Esophagus squamous epithelium (tissue), 5 donors: ENCODE measurements at regions not wholly inside any gene's neighbourhood (a gene's known extent, or its start where the extent isn't known, plus 50 kb on each side); places are given as distances from the start of the nearest gene placed in this dataset.
"Not testable (repeated sequence)": the region's sequence is repeated elsewhere in the genome, so short reads cannot be mapped to it uniquely, and the experiment has no call there.

Experiments used
- DNase-seq: peaks from one replicate; lab custom pipeline; 2025; lab: John Stamatoyannopoulos, UW
- H3K27ac ChIP-seq, 4 donors: fragments of 200-600 bp; sonication (generic); one replicate each; pipeline ENCODE4 v1.5.1; 2016 to 2019; ENCODE audit warnings: mild to moderate bottlenecking in 1 of 4
- H3K27me3 ChIP-seq, 4 donors: fragments of 200-600 bp; sonication (generic); 1 replicate in 3 of 4; 2 replicates in 1 of 4; pipeline versions ENCODE4 v1.5.1 to v1.6.0; 2017 to 2021; ENCODE audit warnings: antibody characterized with exemption in 1 of 4
- H3K36me3 ChIP-seq, 3 donors: fragments of 200-600 bp; sonication (generic); one replicate each; pipeline ENCODE4 v1.5.1; 2016 to 2019
- H3K4me1 ChIP-seq, 3 donors: fragments of 200-600 bp; sonication (generic); one replicate each; pipeline ENCODE4 v1.5.1; 2017 to 2019
- H3K4me3 ChIP-seq, 4 donors: fragments of 200-600 bp; sonication (generic); 1 replicate in 3 of 4; 2 replicates in 1 of 4; pipeline ENCODE4 v1.5.1; 2016 to 2019; ENCODE audit warnings: mild to moderate bottlenecking in 2 of 4, moderate library complexity in 1 of 4
- H3K9me3 ChIP-seq, 3 donors: fragments of 200-600 bp; sonication (generic); one replicate each; pipeline ENCODE4 v1.5.1; 2016 to 2019
- POLR2A ChIP-seq, 4 donors: fragments of 450-650 bp; IDR thresholded peaks; one replicate each; pipeline ENCODE4 v1.6.1; 2017; ENCODE audit warnings: antibody characterized with exemption in 4 of 4, mild to moderate bottlenecking in 4 of 4, moderate library complexity in 3 of 4
- WGBS, 2 donors: methylation state at CpG; one replicate each; pipeline ENCODE4 v1.1.5; 2018; 5-methylcytosine and 5-hydroxymethylcytosine counted together
- intact Hi-C: fragments of 100-400 bp; cut with DNase I; formaldehyde crosslinking; loops from one replicate; pipeline ENCODE4 v1.15.0; 2022
- TF ChIP-seq, protein P1 (sequence below), 6 experiments: fragments of 450-650 bp in 4 of 6; fragments of 200-600 bp in 2 of 6; sonication (generic) in 2 of 6; IDR thresholded peaks; one replicate each; pipeline ENCODE4 v1.5.1; 2016 to 2019; ENCODE audit warnings: antibody characterized with exemption in 6 of 6, mild to moderate bottlenecking in 4 of 6, moderate library complexity in 4 of 6
- donor health status: DM: yes; HTN: yes; CAD: no.

DNA sequence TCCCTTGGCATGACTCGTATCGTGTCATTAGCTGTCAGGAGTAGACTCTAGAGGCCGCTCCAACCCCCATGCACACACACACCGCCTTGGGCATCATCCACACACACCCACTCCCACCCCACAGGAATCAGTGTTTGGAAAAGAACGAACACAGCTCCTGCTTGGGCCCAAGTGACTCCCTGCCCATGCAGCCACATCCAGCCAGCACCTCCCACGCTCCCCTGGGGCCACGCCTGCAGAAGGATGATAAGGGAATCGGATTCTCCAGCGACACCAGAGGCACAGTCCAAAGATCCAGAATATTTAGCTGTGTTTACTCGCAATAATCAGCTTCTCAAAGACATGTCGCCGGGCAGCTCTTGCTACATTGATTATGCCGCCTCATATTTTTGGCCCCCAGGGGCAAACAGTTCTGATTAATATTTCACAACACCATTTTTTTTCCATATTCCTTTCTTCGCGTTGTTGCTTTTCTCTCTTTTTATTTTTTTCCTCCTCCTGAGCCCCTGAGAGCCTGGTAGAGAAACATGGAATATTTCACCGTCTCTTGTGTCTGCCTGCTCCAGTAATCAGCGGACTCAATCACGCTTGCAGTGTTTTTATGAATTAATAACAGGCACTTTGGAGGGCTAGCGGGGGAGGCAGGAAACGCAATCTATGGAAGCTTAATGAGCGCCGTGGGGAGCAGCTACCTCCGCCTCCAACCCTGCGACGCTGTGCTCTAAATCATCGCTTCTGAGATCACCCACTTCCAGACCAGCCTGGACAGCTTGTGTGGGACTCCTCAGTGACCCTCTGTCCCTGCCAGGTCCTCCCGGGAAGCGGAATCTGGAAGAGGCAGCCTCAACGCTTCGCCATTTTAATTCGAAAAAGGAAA is 221.4 kb downstream of the TLE3 start:
- no peak for TF ChIP-seq POLR2A (IDR thresholded peaks at IDR 0.05)
- TF ChIP-seq, protein P1, sequence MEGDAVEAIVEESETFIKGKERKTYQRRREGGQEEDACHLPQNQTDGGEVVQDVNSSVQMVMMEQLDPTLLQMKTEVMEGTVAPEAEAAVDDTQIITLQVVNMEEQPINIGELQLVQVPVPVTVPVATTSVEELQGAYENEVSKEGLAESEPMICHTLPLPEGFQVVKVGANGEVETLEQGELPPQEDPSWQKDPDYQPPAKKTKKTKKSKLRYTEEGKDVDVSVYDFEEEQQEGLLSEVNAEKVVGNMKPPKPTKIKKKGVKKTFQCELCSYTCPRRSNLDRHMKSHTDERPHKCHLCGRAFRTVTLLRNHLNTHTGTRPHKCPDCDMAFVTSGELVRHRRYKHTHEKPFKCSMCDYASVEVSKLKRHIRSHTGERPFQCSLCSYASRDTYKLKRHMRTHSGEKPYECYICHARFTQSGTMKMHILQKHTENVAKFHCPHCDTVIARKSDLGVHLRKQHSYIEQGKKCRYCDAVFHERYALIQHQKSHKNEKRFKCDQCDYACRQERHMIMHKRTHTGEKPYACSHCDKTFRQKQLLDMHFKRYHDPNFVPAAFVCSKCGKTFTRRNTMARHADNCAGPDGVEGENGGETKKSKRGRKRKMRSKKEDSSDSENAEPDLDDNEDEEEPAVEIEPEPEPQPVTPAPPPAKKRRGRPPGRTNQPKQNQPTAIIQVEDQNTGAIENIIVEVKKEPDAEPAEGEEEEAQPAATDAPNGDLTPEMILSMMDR (IDR thresholded peaks at IDR 0.05): no peak
- intact Hi-C loops: no loop called here
- 88 to 91% methylated on average over 26 to 31 of the region's 31 CpGs for WGBS, 2 donors

DNA sequence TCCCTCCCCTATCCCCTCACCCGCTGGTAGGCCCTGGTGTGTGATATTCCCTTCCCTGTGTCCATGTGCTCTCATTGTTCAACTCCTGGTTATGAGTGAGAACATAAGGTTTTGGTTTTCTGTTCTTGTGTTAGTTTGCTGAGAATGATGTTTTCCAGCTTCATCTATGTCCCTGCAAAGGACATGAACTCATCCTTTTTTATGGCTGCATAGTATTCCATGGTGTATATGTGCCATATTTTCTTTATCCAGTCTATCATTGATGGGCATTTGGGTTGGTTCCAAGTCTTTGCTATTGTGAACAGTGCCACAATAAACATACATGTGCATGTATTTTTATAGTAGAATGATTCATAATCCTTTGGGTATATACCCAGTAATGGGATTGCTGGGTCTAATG is 217.8 kb downstream of the TLE3 start:
- intact Hi-C loops, DNase-seq, H3K9me3 ChIP-seq, H3K4me3 ChIP-seq, H3K36me3 ChIP-seq, H3K27ac ChIP-seq, H3K4me1 ChIP-seq: not testable (repeated sequence)
- 89 to 100% methylated on average over 1 of the region's 1 CpG for WGBS, 2 donors
- peaks cover 0 to 46% (median 0%) of the 10 kb centered on the region in 4 donors for H3K27me3 ChIP-seq

More for the DNA sequence above, 221.4 kb downstream of the TLE3 start:
- Histone ChIP-seq H3K27ac (no peak overlapping the region), H3K27me3 (peaks cover 0 to 25% (median 0%) of the 10 kb centered on the region in 4 donors), H3K4me1 (no peaks in the 10 kb centered on the region), H3K36me3 (no peaks in the 10 kb centered on the region), H3K4me3 (no peak overlapping the region), H3K9me3 (peaks cover 0 to 25% (median 13%) of the 10 kb centered on the region in 3 donors)
- no peak for DNase-seq

DNA sequence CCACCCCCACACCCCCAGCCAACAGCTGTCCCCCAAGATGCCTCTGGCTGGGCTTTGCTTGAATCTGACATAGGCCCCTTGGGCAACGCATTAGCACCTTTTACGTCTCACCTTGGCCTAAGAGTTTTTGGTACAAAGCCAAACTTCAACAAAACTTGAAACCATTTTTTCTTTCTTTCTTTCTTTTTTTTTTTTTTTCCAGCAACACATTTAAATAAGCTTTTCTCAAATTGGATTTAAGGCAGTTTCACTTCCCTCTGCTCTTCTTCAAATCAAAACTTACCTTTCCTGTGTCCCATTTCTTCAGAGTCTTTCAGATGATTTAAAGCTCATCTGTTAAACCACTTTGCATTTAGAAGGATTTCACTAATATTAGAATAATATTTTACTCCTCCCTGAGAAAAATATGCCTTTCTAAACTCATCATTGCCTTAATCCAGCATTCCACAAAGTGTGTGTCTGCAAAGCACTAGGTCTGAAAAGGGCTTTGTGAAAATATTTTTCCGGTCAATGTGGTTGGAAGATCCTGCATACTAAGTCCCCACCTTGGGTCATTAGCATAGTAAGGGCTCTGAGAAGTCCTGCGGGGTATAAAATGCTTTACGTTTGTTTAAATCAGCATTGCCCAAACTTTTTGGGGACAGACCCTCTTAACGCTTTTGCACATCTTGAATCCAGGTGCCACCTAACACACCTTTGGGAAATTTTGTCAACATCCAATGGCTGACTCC is 217.0 kb downstream of the TLE3 start:
- H3K4me1 ChIP-seq: no peaks in the 10 kb centered on the region
- peaks cover 0 to 50% (median 0%) of the 10 kb centered on the region in 4 donors for H3K27me3 ChIP-seq
- no peak for DNase-seq
- 80 to 90% methylated on average over 6 of the region's 6 CpGs for WGBS, 2 donors
- peaks cover 0 to 4% (median 0%) of the 10 kb centered on the region in 3 donors for H3K9me3 ChIP-seq
- H3K27ac ChIP-seq: no peak overlapping the region
- no peak overlapping the region for H3K4me3 ChIP-seq
- H3K36me3 ChIP-seq: no peaks in the 10 kb centered on the region
- no peak for TF ChIP-seq POLR2A (IDR thresholded peaks at IDR 0.05)
- TF ChIP-seq, protein P1 (IDR thresholded peaks at IDR 0.05): no peak
- intact Hi-C loops: no loop called here

DNA sequence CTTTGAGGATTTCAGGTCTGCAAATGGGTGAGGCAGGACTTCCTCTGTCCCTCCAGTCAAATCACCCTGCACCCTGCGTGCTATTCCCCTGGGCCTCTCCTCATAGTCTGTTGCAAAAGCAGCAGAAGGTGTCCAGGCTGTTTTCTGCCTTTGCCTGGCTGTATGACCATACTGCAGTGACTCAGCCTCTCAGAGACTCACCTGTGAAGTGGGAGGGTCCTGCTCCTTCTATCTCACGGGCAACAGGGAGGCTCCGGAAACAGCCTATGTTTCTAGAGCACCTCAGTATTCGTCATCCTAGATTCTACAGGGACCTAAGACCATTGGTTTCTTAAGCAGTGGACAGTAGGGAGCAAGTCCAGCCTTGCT is 216.4 kb downstream of the TLE3 start:
- intact Hi-C loops: no loop called here
- 59 to 63% methylated on average over 4 of the region's 4 CpGs for WGBS, 2 donors
- no peak for DNase-seq

GRCh38 chr15:69881766-69882165 is 216.0 kb downstream of the TLE3 start:
- WGBS, 2 donors: 40 to 54% methylated on average over 7 to 10 of the region's 10 CpGs
- intact Hi-C loops: no loop called here
- Histone ChIP-seq H3K4me3 (no peak overlapping the region), H3K27me3 (peaks cover 0 to 60% (median 0%) of the 10 kb centered on the region in 4 donors), H3K27ac (no peak overlapping the region), H3K36me3 (no peaks in the 10 kb centered on the region), H3K4me1 (no peaks in the 10 kb centered on the region), H3K9me3 (peaks cover 0 to 4% (median 0%) of the 10 kb centered on the region in 3 donors)
- DNase-seq: no peak
- TF ChIP-seq, protein P1 (IDR thresholded peaks at IDR 0.05): no peak
- no peak for TF ChIP-seq POLR2A (IDR thresholded peaks at IDR 0.05)

More for the DNA sequence above, 216.4 kb downstream of the TLE3 start:
- TF ChIP-seq, protein P1 (IDR thresholded peaks at IDR 0.05): no peak
- no peak for TF ChIP-seq POLR2A (IDR thresholded peaks at IDR 0.05)
- H3K4me1 ChIP-seq: no peaks in the 10 kb centered on the region
- H3K27me3 ChIP-seq: peaks cover 0 to 56% (median 0%) of the 10 kb centered on the region in 4 donors
- peaks cover 0 to 4% (median 0%) of the 10 kb centered on the region in 3 donors for H3K9me3 ChIP-seq
- no peaks in the 10 kb centered on the region for H3K36me3 ChIP-seq
- H3K27ac ChIP-seq: no peak overlapping the region
- no peak overlapping the region for H3K4me3 ChIP-seq
